Prostate gland (tissue), 2 donors: ENCODE measurements at regions not wholly inside any gene's neighbourhood (a gene's known extent, or its start where the extent isn't known, plus 50 kb on each side); places are given as distances from the start of the nearest gene placed in this dataset.

Experiments
- DNase-seq: peaks from one replicate; pipeline ENCODE4 v3.0.0-alpha.2; 2019; ENCODE audit warnings: low spot score
- H3K27ac ChIP-seq, 2 donors: fragments of 200-600 bp; sonication (generic); 2 replicates each; pipeline ENCODE4 v1.5.1; 2017 to 2019
- H3K27me3 ChIP-seq: fragments of 200-600 bp; sonication (generic); replicated peaks from 2 replicates; pipeline ENCODE4 v1.5.1; 2019; ENCODE audit not compliant: insufficient read depth
- H3K36me3 ChIP-seq, 2 donors: fragments of 200-600 bp; sonication (generic); 1 replicate in 1 of 2; 2 replicates in 1 of 2; pipeline versions ENCODE4 v1.5.1 to v1.8.1; 2017 to 2019
- H3K4me1 ChIP-seq: fragments of 200-600 bp; sonication (generic); replicated peaks from 2 replicates; pipeline ENCODE4 v1.5.1; 2019
- H3K4me3 ChIP-seq, 2 donors: fragments of 200-600 bp; sonication (generic); 2 replicates each; pipeline ENCODE4 v1.5.1; 2017 to 2019
- H3K9me3 ChIP-seq: fragments of 200-600 bp; sonication (generic); 2 replicates; pipeline ENCODE4 v1.5.1; 2017
- CTCF ChIP-seq, 4 experiments: fragments of 200-600 bp in 2 of 4; fragments of 450-650 bp in 2 of 4; sonication (generic) in 2 of 4; IDR thresholded peaks; 1 replicate in 3 of 4; 2 replicates in 1 of 4; pipeline ENCODE4 v1.5.1; 2016 to 2019; ENCODE audit warnings: antibody characterized with exemption in 4 of 4, mild to moderate bottlenecking in 2 of 4, moderate library complexity in 2 of 4
- POLR2A ChIP-seq: fragments of 450-650 bp; IDR thresholded peaks from one replicate; pipeline ENCODE4 v1.6.1; 2016; ENCODE audit warnings: antibody characterized with exemption, mild to moderate bottlenecking
- POLR2AphosphoS5 ChIP-seq: sonication (generic); formaldehyde crosslinking; IDR thresholded peaks from one replicate; pipeline ENCODE4 v1.6.1; 2017; ENCODE audit warnings: antibody characterized with exemption
- WGBS: methylation state at CpG from one replicate; pipeline ENCODE4 v1.1.5; 2018; 5-methylcytosine and 5-hydroxymethylcytosine counted together
- intact Hi-C: fragments of 100-400 bp; cut with DNase I; formaldehyde crosslinking; loops from one replicate; pipeline ENCODE4 v1.14.2; 2022

- intact Hi-C loops = no loop called here
- DNase-seq = no peak
- Histone ChIP-seq H3K27me3 (no peaks in the 10 kb centered on the region), H3K9me3 (no peaks in the 10 kb centered on the region), H3K36me3 (no peaks in the 10 kb centered on the region), H3K4me3 (no peak overlapping the region), H3K4me1 (no peaks in the 10 kb centered on the region), H3K27ac (no peak overlapping the region)
- TF ChIP-seq POLR2AphosphoS5 = no peak
- TF ChIP-seq CTCF (IDR thresholded peaks at IDR 0.05) = no peak
- 75% methylated on average over 1 of the region's 1 CpG for WGBS
Measured at GRCh38 chr12:90015228-90015627, 306.6 kb upstream of the ATP2B1 start.

GRCh38 chr12:90013409-90013808 is 304.8 kb upstream of the ATP2B1 start:
- intact Hi-C loops = no loop called here
- no peak overlapping the region for H3K27ac ChIP-seq
- H3K4me3 ChIP-seq = no peak overlapping the region
- no peaks in the 10 kb centered on the region for H3K27me3 ChIP-seq
- H3K4me1 ChIP-seq = no peaks in the 10 kb centered on the region
- TF ChIP-seq CTCF (IDR thresholded peaks at IDR 0.05) (no peak), POLR2A (no peak), POLR2AphosphoS5 (no peak)
- no peaks in the 10 kb centered on the region for H3K9me3 ChIP-seq
- no peak for DNase-seq
- H3K36me3 ChIP-seq = no peaks in the 10 kb centered on the region

- 91% methylated on average over 3 of the region's 3 CpGs for WGBS
- no peaks in the 10 kb centered on the region for H3K27me3 ChIP-seq
- H3K4me3 ChIP-seq = no peak overlapping the region
- H3K36me3 ChIP-seq = no peaks in the 10 kb centered on the region
- no peaks in the 10 kb centered on the region for H3K4me1 ChIP-seq
- H3K27ac ChIP-seq = no peak overlapping the region
- no peaks in the 10 kb centered on the region for H3K9me3 ChIP-seq
- intact Hi-C loops = no loop called here
- DNase-seq = no peak
- TF ChIP-seq POLR2AphosphoS5 (no peak), CTCF (IDR thresholded peaks at IDR 0.05) (no peak)
Measured at GRCh38 chr12:90010089-90010488, 301.5 kb upstream of the ATP2B1 start.

GRCh38 chr12:90008277-90008676 is 299.6 kb upstream of the ATP2B1 start:
- H3K9me3 ChIP-seq = no peaks in the 10 kb centered on the region
- H3K36me3 ChIP-seq = no peaks in the 10 kb centered on the region
- no peak overlapping the region for H3K4me3 ChIP-seq
- intact Hi-C loops = no loop called here
- WGBS = 15% methylated on average over 3 of the region's 3 CpGs
- TF ChIP-seq CTCF (IDR thresholded peaks at IDR 0.05) (no peak), POLR2A (no peak), POLR2AphosphoS5 (no peak)
- DNase-seq = no peak
- no peak overlapping the region for H3K27ac ChIP-seq
- no peaks in the 10 kb centered on the region for H3K27me3 ChIP-seq
- H3K4me1 ChIP-seq = no peaks in the 10 kb centered on the region

- WGBS = 77% methylated on average over 5 of the region's 5 CpGs
- no peak overlapping the region for H3K27ac ChIP-seq
- no peak for DNase-seq
- no peaks in the 10 kb centered on the region for H3K9me3 ChIP-seq
- intact Hi-C loops = no loop called here
- TF ChIP-seq POLR2A (no peak), POLR2AphosphoS5 (no peak), CTCF (IDR thresholded peaks at IDR 0.05) (no peak)
- H3K4me1 ChIP-seq = no peaks in the 10 kb centered on the region
- no peak overlapping the region for H3K4me3 ChIP-seq
- no peaks in the 10 kb centered on the region for H3K36me3 ChIP-seq
- H3K27me3 ChIP-seq = no peaks in the 10 kb centered on the region
Measured at GRCh38 chr12:90004319-90005074, 295.9 kb upstream of the ATP2B1 start.
